HCEC 1CT (cell line): ENCODE measurements at regions not wholly inside any gene's neighbourhood (a gene's known extent, or its start where the extent isn't known, plus 50 kb on each side); places are given as distances from the start of the nearest gene placed in this dataset.
A peak's percentile ranks its signal among the peaks of the same experiment; 100 is the strongest.

ENCODE experiments used
- DNase-seq: peaks from one replicate; pipeline ENCODE4 v3.0.0-alpha.2; 2017

DNA sequence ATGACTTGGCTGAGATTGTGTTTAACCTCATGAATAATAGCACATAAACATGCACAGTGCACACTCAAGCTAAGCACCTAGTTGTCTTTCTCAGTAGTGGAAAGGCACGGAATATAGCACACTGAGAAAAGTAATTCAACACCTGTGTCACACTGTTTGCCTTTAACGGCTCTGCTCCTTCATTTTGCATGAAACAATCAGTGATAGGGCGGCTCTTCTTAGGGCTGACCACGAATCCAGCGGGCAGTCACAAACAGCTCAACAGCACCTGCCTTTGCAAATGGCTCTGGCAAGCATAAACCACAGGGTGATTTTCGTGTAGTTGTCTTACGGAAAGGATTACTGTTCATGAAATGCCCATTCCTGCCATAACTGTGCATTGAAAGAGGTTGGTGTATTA, 954.0 kb upstream of the TENM3 start:
- no peak for DNase-seq

DNA sequence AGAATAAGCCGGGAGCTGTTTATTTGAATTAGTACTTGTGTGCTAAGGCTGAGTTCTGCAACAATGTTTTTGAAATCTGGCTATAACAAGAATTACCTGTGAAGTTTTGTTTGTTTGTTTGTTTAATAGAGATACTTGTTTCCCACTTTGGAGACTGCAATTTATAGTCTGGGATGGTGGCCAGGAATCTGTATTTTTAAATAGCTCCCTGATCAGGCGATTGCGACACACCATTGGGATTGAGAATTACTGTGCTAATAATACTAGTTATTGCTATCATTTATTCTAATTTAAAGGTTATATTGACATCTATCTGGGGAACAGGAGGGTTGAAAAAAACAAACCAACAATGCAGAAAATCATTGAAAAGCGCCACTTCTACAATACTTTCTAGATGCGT, 951.6 kb upstream of the TENM3 start:
- no peak for DNase-seq

DNA sequence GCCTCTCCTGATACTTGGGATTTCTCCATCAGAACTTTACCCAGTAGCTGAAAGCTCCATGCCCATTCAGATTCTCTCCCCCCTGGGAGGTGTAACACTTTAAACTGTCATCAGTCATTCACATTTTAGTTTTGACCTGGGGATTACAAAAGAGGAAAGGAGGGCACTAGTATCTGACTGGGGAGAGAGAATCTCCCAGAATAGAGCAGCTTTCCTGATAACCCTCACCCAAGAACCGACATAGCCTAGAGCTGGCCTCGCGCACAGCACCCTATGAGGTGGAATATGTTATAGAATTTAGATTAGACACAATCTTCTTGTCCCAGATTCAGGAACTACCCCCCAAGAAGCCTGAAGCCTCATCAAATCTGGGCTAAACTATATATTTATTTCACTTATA, 950.2 kb upstream of the TENM3 start:
- no peak for DNase-seq

DNA sequence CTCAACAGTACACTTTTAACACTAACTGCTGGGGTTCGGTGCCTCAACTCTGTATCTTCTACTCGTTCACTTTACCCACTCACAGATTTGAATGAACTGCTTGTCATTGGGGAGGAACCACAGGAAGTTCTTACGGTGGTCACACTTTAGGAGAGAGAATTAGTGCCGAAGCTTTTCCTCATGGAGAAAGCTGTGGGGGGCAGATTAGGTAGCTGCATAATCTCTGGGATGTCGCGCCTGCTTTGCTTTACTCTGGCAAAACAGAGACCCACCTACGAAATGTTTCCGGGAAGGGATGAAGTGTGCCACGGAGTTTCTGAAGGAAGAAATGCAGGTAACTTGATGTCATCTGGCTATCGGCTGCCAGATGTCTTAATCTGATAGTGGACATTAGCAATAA, 949.7 kb upstream of the TENM3 start:
- DNase-seq: no peak

DNA sequence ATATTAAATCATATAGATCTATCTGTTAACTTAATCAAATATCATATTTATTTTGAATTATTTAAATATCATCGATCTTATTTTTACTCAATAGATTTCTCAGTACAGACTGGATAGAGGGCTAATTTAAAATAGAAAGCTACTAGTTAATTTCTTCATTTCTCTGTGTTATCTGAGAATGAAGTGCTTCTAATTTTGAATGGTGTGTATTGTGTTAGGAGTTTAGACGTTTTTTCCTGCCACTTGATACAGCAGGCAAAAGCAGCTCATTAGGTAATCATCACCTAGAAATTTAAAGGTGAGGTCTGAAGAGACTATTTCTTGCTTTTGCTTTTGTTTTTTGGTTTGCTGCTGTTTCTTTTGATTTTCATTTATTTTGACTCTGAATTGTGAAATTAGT, 948.8 kb upstream of the TENM3 start:
- no peak for DNase-seq

DNA sequence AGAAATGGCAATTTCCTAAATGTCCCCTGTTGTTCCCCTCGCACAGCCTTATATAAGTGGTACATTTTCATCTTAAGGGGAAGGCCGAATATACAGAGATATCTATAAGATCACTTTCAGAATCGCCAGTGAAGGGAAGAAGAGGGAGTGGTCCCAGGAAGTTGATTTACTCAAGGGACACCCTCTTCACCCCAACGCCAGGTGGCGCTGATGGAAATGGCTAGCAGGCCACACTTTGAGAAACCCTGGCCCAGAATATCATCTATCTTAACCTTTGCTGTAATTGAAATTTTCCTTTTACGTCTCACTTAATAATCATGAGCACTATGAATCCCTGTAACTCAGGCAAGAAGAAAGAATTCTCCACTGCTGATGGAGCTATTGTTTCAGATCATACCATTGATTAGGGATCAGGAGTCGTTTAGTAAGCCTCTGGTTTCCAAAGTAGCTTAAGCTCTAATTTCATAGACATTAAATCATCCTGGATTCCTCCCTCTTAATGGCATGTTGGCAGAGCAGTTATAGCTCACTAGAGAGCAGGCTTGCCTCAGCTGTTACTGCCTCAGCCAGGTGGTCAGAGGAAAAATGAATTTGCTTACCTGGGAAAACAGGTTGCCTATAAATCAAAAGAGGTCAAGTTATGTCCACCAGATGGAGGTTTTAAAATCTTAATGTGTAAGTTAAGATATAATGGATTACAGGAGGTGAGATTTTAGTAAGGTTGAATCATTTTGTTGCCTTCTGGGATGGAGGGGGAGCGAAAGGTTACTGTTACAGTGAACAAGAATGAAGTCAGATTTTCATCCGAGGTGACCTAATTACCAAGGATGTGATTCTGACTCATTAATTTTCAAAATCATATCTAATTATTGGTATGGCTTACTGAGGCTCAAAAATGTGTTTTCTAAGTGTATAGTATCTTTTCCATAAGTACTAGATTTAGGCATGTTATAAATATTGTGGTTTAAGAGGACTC, 941.2 kb upstream of the TENM3 start:
- DNase-seq: peak; percentile 6

DNA sequence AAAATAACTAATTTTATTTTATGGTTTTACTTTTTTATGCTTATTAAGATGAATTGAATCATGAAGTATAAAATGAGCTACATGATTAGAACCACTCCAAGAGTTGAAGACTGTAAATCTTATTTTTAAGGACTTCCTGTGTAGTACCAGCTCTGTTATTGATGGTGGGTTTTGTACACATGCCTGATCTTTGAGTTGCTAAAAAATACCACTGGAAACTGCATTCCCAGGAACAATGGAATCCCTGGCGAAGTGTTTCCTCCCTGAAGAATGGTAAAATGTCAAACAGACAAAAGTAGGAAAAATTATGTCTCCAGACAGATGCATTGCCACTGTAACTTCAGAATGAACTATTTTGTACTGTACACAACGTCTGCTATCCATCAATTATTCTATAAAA, 935.4 kb upstream of the TENM3 start:
- DNase-seq: no peak

DNA sequence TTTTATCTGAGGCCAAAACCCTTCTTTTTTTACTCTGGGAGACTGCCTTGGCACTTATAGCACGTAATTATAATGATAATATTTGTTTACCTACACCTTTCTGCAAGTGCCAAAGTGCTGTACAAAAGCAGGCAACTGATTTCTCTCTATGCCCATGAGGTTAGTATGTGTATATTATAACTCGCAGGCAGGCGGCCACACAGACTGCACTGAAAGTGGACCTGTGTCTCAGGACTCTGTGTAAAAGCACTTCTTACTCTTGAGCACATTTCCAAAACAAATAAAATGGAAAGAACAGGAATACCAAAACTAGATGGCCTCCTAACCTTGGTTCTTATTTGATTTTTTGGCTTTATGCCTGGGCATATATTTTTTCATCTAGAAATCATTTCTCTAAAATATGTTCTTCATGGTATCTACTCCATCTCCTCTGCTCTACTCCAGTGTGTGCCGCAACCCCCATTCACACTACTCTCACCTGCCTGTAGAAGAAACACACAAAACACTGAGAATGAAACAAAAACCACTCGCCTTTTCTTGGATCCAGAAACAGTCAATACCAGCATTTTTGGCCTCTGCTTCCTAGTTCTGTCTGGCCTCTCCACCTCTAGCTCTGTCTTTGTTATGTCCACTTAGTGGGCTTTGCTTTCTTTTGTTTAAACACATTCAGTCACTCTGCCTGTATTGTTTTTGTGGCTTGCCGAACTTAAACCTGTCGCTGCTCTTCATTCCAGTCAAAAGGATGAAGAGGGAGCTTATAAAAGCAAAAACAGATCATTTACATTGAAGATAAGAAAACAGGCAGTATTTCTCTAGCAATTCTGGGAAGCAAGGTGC, 934.5 kb upstream of the TENM3 start:
- DNase-seq: no peak

DNA sequence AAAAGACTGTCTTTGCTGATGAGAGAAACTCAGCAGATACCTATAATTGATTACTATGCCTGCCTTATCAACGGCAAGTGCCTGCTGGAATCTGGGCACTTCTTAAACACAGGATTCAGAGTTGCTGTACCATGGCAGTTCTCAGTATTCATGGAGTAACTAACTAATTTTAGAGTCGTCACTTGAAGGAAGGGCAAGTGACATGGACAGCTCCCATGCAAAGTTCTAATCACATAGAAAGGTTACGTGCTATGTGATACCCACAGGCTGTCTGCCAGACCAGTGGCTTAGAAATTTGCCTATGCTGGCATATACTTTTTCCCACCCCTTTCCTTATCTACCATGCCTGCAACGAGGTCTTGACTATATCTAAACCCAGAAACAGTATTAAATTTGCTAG, 931.1 kb upstream of the TENM3 start:
- DNase-seq: no peak

DNA sequence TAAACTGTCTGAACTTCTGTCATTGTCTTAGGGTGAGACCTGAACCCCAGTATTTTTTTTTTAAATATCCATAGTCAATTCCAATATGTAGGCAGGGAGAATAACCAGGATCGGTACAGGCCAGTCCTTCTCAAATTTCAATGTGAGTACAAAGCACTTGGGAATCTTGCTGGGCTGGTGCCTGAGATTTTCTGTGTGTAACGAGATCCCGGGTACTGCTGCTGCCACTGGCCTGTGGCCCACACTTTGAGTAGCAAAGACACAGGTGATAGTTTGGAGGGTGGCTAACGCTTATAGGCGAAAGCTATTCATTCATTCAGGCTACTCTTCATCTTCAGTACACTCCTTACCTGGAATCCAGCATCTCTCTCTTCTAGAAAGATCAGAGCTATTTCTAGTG, 923.6 kb upstream of the TENM3 start:
- no peak for DNase-seq

DNA sequence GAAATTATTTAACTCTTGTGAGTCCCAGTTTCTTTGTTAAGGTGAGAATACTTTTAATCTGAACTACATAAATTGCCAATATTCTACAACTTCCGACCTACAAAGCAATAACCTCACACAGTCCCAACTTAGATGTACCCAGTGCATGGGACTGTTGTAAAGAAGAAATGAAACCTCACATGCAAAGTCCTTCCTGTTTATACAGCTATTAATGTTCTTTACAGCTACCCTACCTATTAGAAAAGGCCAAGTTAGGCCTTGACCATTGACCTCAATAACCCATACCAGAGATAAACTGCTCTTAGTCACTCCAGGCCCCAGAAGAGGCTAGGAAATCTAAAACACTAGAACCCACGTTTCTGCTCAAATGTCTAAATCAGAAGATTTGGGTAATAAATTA, 920.1 kb upstream of the TENM3 start:
- DNase-seq: no peak

DNA sequence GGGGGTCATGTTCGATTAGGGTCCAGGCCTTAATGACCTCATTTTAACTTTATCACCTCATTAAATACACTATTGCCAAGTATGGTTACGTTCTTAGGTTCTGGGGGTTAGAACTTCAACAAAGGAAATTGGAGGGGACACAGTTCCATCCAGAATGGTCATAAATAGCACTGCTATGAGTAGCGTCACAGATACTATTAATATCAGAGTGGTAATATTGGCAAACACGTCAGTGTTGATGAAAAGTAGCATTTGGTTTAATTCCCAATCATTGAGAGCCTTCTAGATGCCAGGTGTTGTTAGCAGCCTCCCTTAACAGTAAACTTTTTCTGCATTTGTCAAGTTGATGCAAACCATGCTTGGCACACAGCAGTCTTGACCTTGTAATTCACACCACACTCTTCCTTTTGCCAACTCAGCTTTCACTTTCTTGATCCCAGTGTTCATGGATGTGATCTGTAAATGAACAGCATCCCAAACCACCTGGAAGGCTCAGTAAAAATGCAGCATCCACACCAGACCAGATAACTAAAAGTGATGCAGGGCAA, 912.5 kb upstream of the TENM3 start:
- DNase-seq: no peak

DNA sequence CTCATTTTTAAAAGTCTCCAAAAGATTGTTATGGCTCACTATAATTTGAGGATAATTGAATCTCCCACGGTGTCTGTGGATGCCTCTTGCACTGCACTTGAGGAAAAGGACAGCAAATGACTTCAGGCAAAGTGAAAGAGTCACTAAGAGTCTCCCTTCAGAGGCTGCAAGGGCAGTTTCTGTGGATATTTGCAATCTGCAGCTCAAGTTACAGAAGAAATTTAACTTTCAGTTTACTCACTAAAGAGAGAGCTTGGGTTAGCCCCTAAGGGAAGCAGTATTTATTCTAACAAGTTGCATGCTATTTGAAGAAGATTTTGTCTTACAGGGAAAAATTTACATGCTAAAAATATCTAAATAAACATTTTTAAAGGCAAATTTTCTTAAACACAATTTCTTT, 912.0 kb upstream of the TENM3 start:
- DNase-seq: no peak

DNA sequence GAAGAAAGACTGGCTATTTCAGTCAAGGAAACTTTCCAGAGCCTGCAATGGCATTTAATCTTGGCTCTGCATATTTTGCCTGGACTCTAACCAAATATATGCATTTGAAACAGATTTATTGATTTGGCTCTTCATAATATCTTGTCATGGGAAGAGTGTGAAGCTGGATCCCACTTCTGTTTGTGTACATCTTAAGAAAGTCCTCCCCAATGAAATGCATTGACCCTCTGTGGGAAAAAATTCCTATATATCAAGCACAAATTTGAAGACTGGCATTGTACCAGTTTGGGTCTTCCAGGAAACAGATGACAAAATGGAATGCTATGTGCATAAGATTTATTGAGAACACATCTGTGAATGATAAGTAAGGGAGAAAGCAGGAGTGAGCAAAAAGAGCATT, 897.3 kb upstream of the TENM3 start:
- no peak for DNase-seq

DNA sequence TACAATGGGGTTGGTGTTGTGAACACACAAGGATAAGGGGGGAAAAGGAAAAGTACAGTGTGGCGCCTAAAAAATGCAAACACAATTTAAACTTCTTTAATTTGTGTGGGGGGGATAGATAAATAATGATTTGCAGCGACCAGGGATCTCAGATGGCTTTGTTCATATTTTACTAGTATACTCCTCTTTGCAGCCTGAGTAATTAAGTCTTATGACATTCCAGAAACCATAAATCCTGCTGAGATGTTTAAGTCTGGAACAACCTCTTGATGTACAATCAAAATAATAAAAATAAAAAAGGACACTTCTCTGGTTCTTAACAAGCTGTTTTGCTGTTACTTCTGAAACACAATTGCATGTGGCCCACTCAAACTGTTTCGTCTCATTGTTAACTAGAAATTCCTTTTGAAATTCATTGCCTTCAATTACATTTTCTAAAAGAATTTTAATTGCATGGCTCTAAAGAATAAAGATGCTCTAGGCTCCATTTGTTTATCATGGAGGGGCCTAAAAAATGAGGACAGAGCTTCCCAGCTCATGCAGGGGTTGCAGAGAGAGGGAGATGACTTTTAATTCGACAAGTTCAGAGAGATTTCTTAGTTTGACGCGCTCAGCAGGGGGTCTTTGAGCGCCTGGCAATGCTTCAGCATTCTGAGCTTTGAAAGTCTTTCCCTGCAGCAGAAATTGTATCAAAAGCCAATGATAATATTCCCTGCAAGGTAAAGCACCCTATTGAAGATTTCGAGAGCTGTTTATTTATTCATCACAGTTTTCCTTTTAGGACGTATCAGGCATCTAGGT, 892.4 kb upstream of the TENM3 start:
- DNase-seq: no peak

DNA sequence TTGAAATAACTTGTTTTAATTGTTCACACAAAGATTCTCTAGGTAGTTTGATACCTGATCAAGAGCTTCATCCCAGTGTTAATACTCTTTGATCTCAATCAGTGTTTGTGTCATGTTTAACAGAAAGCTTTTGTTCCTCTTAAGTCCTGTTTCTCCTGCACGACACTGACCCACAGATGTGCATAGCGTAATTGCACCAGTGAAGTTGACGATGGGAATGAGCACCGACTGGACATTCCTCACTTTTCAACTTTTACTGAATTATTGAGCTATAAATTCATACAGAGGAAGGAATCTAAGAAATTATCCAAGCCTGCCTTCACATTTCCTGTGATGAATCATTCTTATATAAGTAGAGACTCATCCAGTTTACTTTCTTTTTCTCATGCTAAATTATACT, 878.7 kb upstream of the TENM3 start:
- DNase-seq: no peak

DNA sequence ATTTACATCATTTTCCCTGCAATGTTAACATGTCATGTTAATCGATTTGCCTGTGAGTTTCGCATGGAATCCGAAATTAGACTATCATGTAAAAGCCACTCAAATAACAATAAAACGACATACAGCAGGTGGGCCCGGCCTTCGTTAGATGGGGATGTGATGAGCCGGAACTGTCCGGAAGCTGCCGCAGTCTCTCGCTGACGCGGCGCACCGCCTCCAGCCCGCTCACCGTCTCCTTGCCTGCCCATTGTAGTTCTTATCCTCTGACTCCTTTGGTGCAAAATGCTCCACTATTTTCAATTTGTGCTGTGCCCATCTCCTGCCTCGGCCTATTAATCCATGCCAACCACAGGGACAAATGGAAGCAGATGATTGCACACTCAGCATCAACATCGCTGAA, 877.5 kb upstream of the TENM3 start:
- no peak for DNase-seq

DNA sequence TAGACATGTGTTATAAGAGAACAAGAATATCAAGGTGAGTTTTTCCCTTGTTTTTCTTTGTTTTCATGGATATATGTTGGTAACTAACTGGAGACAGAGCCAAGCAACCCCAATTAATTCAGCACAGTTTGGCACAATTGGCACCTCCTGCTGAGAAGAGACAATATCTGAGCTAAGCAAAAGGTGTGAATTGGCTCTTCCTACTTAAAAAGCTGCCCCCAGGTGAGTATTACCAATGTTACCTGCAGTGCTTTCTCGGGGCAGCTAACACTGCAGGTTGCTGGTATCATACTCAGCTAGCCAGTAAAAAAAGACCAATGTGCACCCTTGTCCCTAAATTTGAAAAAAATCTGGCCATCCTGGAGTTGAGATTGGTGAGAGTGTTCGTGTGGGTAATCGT, 871.2 kb upstream of the TENM3 start:
- no peak for DNase-seq

DNA sequence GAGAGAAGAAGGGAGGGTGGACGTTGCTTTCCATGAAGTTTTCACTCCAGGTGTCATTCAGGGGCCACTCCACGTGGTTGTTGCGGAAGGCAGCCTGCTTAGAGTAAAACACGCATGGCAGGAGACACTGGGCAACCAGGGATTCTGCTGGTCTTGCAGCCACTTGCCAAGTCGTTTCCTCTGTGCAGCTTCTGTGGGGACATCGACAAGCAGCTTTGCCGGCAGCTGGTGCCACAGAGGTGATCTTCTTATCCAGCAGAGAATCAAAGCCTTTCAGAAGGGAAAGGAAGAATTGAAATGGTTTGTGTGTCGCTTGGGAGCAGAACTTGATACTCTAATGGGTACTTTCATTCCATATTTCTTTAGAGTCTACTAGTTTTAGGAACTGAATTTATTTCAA, 867.1 kb upstream of the TENM3 start:
- no peak for DNase-seq

DNA sequence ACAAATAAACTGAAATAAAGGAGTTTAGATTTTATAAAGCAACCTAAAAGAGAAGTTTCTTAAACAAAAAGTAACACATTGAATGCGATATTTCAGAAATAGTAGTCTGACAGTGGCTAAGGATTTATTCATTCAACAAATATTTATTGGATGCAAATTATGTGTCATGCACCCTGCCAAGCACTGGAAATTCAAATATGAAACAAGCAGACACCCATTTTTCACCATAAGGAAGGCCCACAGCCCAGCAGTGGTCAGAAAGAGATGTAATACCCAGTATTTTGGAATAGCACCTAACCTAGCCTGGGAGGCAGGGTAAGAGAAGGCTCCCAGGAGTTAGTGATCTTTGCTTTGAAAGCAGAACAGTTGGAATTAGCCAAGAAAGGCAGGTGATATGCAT, 855.1 kb upstream of the TENM3 start:
- DNase-seq: no peak

DNA sequence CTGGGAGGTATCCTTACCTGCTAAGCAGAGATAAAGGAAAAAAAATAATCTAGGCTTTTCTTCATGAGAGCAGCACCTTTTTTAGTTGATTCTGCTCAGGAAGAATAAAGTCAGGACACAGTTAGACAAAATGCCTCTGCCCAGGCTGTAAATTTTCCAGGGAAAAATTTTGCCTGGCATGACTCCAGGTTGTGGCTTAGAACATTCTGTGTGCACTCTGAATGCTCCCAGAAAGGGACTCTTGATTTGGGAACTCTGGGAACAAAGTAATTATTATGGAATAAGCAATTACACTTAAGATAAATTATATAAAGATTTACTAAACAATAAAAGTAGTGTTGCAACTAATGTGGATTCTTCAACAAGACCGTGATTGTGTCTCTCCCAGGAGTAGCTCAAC, 826.2 kb upstream of the TENM3 start:
- no peak for DNase-seq

DNA sequence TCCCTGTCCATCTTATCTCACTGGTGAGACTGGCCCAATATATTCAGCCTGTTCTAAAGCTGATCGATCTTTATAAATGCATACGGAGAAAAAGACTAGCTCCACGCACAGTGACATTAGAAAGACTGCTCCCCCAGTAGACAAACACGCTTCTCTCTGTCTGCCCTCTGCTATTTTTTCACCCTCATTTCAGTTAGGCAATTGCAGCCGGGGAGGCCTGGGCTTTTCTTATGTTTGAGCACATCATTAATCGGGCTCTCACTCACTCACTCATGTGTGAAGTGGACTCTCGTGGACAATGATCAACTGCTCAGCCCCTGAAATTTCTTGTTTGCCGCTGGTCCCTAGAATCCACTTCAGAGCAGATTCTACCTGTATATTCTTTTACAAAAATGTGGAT, 824.7 kb upstream of the TENM3 start:
- no peak for DNase-seq

DNA sequence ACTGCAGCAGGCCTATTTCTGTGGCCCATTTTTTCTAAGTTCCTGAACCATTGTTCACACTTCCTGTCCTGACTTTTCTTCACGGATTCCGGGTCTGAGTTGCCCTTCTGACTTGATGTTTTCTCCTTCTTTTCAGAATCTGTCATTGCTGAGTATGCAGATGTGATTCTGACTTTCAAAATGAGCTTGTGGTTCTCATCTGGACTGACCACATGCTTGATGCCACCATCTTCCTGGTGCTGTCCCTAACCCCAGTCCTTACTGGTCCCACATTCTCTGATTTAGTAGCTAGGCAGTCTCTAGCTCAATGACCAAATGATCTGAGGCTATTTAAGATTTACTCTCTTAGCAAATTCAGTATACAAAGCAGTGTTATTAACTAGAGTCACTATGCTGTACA, 822.3 kb upstream of the TENM3 start:
- no peak for DNase-seq
